ENCODE measurements at regions not wholly inside any gene's neighbourhood (a gene's known extent, or its start where the extent isn't known, plus 50 kb on each side); places are given as distances from the start of the nearest gene placed in this dataset.

DNA sequence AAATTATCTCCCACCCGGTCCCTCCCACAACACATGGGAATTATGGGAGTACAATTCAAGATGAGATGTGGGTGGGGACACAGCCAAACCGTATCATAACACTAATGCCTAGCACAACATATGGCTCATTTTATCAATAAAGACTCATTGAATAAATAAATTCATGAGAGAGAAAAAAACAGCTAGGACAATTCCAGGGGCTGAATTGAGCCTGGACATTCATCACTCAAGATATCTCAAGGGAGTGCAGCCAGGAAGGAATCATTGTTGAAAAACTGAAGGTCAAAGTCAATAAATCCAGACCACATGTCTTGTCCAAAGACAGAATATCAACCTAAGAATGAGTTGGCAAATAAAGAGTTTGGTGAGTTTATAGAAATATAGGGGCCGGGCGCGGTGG, 644.1 kb downstream of the PLPP3 start (continued):
- TF ChIP-seq, protein P1, sequence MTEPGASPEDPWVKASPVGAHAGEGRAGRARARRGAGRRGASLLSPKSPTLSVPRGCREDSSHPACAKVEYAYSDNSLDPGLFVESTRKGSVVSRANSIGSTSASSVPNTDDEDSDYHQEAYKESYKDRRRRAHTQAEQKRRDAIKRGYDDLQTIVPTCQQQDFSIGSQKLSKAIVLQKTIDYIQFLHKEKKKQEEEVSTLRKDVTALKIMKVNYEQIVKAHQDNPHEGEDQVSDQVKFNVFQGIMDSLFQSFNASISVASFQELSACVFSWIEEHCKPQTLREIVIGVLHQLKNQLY (CRISPR knock-in tag; IDR thresholded peaks at IDR 0.05) = no peak
- TF ChIP-seq ZNF207 (IDR thresholded peaks at IDR 0.05; ENCODE audit: borderline replicate concordance) (no peak), U2AF1 (optimal IDR thresholded peaks at IDR 0.05; ENCODE audit: low read depth, low read length) (no peak), ZNF672 (CRISPR knock-in tag; IDR thresholded peaks at IDR 0.05) (no peak), ZNF382 (CRISPR knock-in tag; IDR thresholded peaks at IDR 0.05; ENCODE audit: borderline replicate concordance) (no peak), MAFF (IDR thresholded peaks at IDR 0.05; ENCODE audit: low read depth, low read length) (no peak), SIN3B (IDR thresholded peaks at IDR 0.05; ENCODE audit: low read length) (no peak)
- TF ChIP-seq, protein P2, sequence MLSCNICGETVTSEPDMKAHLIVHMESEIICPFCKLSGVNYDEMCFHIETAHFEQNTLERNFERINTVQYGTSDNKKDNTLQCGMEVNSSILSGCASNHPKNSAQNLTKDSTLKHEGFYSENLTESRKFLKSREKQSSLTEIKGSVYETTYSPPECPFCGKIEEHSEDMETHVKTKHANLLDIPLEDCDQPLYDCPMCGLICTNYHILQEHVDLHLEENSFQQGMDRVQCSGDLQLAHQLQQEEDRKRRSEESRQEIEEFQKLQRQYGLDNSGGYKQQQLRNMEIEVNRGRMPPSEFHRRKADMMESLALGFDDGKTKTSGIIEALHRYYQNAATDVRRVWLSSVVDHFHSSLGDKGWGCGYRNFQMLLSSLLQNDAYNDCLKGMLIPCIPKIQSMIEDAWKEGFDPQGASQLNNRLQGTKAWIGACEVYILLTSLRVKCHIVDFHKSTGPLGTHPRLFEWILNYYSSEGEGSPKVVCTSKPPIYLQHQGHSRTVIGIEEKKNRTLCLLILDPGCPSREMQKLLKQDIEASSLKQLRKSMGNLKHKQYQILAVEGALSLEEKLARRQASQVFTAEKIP (CRISPR knock-in tag; IDR thresholded peaks at IDR 0.05; ENCODE audit: borderline replicate concordance) = no peak

DNA sequence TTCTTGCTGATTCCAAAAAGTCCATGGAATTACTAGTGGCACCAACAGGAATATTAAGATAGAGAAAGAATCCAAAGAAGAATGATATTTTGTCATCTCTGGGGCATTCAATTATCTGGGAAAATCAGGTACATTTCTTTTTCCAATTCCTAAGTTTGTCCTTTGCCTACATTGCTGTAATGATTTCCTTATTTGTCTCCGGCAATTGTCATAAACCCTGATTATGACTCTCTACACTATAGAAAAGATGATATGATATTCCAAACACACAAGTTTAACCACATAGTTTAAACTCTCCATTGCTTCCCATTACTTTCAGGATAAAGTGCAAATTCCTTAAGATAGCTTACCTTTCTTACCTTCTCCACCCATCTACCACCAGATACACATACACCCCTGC, 647.0 kb downstream of the PLPP3 start:
- intact Hi-C loops (cut with micrococcal nuclease; ENCODE audit: unreplicated experiment) = no loop called here
- no TSS peak for BruUV-seq (replicated peaks)
- H3K4me1 ChIP-seq (ENCODE audit: insufficient read depth, low read length) = no peaks in the 10 kb centered on the region
- no peaks in the 10 kb centered on the region for H3K36me3 ChIP-seq (replicated peaks in 1 of 2; ENCODE audit: control insufficient read depth in 1 of 2, insufficient read depth in 2 of 2, low read length in 2 of 2)
- no peak for TF ChIP-seq RCOR2 (CRISPR knock-in tag; IDR thresholded peaks at IDR 0.05)
- no peak for TF ChIP-seq NFE2L2 (IDR thresholded peaks at IDR 0.05; ENCODE audit: low read length)
- TF ChIP-seq NR3C1 (CRISPR knock-in tag; IDR thresholded peaks at IDR 0.05) = no peak
- no peak for TF ChIP-seq SPEN (CRISPR knock-in tag; IDR thresholded peaks at IDR 0.05; ENCODE audit: low read depth)
- no peak for ATAC-seq
- H3K4me3 ChIP-seq (replicated peaks in 1 of 3; ENCODE audit: insufficient read depth in 1 of 3, low read depth in 2 of 3, low read length in 3 of 3) = no peak overlapping the region
- WGBS (ENCODE audit: low lambda C conversion rate) = 90% methylated on average over 1 of the region's 1 CpG
- H3K4me2 ChIP-seq (ENCODE audit: low read depth, low read length) = no peak overlapping the region
- no peak for FAIRE-seq
- POLR2A ChIA-PET = no interaction called here
- H3K27me3 ChIP-seq (ENCODE audit: control insufficient read depth in 1 of 2, insufficient read depth in 2 of 2, low read length in 2 of 2) = no peaks in the 10 kb centered on the region
- H3K79me2 ChIP-seq (ENCODE audit: insufficient read depth, low read length) = no peaks in the 10 kb centered on the region
- H3K9ac ChIP-seq (ENCODE audit: insufficient read depth, low read depth, low read length) = no peak overlapping the region
- CTCF ChIA-PET (ENCODE audit: low intra/inter-chr PET ratio, low total read pairs) = no interaction called here
- no peaks in the 10 kb centered on the region for H4K20me1 ChIP-seq (ENCODE audit: insufficient read depth, low read length)
- H2AFZ ChIP-seq (ENCODE audit: low read length) = no peak overlapping the region
- in situ Hi-C loops (cut with HindIII; ENCODE audit: extremely low pct_ligation_motif_present, low pct_unique_long_range_greater_than_20kb) = no loop called here
- no peak overlapping the region for H3K27ac ChIP-seq (ENCODE audit: extremely low read length, insufficient read depth, low read length)
- H3K9me3 ChIP-seq (ENCODE audit: low read length) = no peaks in the 10 kb centered on the region
- DNase-seq (ENCODE audit: low spot score) = no peak
